SK-N-SH (cell line): ENCODE measurements at regions not wholly inside any gene's neighbourhood (a gene's known extent, or its start where the extent isn't known, plus 50 kb on each side); places are given as distances from the start of the nearest gene placed in this dataset.

Experiments used
- EZH2phosphoT487 ChIP-seq: fragments of 200-600 bp; sonication (generic); IDR thresholded peaks from 2 replicates; pipeline ENCODE4 v1.6.1; 2017; ENCODE audit warnings: low read depth, mixed run types, mild to moderate bottlenecking, antibody characterized with exemption, moderate library complexity, borderline replicate concordance
- RAD21 ChIP-seq: IDR thresholded peaks from 2 replicates; pipeline ENCODE4 v1.6.1; 2012; ENCODE audit warnings: mild to moderate bottlenecking, low read length
- SIN3A ChIP-seq: IDR thresholded peaks from 2 replicates; pipeline ENCODE4 v1.6.1; 2012; ENCODE audit warnings: low read depth, mild to moderate bottlenecking, low read length, moderate library complexity, borderline replicate concordance
- SMC3 ChIP-seq: IDR thresholded peaks from 2 replicates; pipeline ENCODE4 v1.6.1; 2012; ENCODE audit warnings: low read depth, low read length, improper control_type of control experiment
- TAF1 ChIP-seq: IDR thresholded peaks from 2 replicates; pipeline ENCODE4 v1.6.1; 2012; ENCODE audit warnings: low read depth, mild to moderate bottlenecking, low read length, moderate library complexity, borderline replicate concordance
- TCF12 ChIP-seq: IDR thresholded peaks from 2 replicates; pipeline ENCODE4 v1.4.0; 2012
- TF ChIP-seq, protein P1 (sequence below): fragments of 200-600 bp; sonication (generic); IDR thresholded peaks from 2 replicates; pipeline ENCODE4 v1.6.1; 2017; ENCODE audit warnings: antibody characterized with exemption, mild to moderate bottlenecking, moderate library complexity
- TF ChIP-seq, protein P2 (sequence below): IDR thresholded peaks from 2 replicates; pipeline ENCODE4 v1.4.0; 2012; ENCODE audit warnings: low read depth, borderline replicate concordance
- TF ChIP-seq, protein P3 (sequence below): IDR thresholded peaks from 2 replicates; pipeline ENCODE4 v1.4.0; 2012; ENCODE audit warnings: low read depth

GRCh38 chr7:68715907-68716306 lies 882.4 kb upstream of the AUTS2 start:
- TF ChIP-seq, protein P1, sequence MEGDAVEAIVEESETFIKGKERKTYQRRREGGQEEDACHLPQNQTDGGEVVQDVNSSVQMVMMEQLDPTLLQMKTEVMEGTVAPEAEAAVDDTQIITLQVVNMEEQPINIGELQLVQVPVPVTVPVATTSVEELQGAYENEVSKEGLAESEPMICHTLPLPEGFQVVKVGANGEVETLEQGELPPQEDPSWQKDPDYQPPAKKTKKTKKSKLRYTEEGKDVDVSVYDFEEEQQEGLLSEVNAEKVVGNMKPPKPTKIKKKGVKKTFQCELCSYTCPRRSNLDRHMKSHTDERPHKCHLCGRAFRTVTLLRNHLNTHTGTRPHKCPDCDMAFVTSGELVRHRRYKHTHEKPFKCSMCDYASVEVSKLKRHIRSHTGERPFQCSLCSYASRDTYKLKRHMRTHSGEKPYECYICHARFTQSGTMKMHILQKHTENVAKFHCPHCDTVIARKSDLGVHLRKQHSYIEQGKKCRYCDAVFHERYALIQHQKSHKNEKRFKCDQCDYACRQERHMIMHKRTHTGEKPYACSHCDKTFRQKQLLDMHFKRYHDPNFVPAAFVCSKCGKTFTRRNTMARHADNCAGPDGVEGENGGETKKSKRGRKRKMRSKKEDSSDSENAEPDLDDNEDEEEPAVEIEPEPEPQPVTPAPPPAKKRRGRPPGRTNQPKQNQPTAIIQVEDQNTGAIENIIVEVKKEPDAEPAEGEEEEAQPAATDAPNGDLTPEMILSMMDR: no peak
- TF ChIP-seq TCF12 (no peak), RAD21 (no peak), SMC3 (no peak), SIN3A (no peak), TAF1 (no peak), EZH2phosphoT487 (no peak)
- TF ChIP-seq, protein P2, sequence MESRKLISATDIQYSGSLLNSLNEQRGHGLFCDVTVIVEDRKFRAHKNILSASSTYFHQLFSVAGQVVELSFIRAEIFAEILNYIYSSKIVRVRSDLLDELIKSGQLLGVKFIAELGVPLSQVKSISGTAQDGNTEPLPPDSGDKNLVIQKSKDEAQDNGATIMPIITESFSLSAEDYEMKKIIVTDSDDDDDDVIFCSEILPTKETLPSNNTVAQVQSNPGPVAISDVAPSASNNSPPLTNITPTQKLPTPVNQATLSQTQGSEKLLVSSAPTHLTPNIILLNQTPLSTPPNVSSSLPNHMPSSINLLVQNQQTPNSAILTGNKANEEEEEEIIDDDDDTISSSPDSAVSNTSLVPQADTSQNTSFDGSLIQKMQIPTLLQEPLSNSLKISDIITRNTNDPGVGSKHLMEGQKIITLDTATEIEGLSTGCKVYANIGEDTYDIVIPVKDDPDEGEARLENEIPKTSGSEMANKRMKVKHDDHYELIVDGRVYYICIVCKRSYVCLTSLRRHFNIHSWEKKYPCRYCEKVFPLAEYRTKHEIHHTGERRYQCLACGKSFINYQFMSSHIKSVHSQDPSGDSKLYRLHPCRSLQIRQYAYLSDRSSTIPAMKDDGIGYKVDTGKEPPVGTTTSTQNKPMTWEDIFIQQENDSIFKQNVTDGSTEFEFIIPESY: no peak
- TF ChIP-seq, protein P3, sequence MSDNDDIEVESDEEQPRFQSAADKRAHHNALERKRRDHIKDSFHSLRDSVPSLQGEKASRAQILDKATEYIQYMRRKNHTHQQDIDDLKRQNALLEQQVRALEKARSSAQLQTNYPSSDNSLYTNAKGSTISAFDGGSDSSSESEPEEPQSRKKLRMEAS: no peak
